WI38 (cell line): ENCODE measurements at regions not wholly inside any gene's neighbourhood (a gene's known extent, or its start where the extent isn't known, plus 50 kb on each side); places are given as distances from the start of the nearest gene placed in this dataset.
A peak's percentile ranks its signal among the peaks of the same experiment; 100 is the strongest.

ENCODE experiments used
- H3K4me3 ChIP-seq: 2 replicates; pipeline ENCODE4 v1.5.1; 2011; ENCODE audit warnings: low read depth, mild to moderate bottlenecking, control low read depth, low read length
- TF ChIP-seq, protein P1 (sequence below): IDR thresholded peaks from 2 replicates; pipeline ENCODE4 v1.5.1; 2012; ENCODE audit warnings: low read depth, mild to moderate bottlenecking, control low read depth, low read length

- no peak overlapping the region for H3K4me3 ChIP-seq
- TF ChIP-seq, protein P1, sequence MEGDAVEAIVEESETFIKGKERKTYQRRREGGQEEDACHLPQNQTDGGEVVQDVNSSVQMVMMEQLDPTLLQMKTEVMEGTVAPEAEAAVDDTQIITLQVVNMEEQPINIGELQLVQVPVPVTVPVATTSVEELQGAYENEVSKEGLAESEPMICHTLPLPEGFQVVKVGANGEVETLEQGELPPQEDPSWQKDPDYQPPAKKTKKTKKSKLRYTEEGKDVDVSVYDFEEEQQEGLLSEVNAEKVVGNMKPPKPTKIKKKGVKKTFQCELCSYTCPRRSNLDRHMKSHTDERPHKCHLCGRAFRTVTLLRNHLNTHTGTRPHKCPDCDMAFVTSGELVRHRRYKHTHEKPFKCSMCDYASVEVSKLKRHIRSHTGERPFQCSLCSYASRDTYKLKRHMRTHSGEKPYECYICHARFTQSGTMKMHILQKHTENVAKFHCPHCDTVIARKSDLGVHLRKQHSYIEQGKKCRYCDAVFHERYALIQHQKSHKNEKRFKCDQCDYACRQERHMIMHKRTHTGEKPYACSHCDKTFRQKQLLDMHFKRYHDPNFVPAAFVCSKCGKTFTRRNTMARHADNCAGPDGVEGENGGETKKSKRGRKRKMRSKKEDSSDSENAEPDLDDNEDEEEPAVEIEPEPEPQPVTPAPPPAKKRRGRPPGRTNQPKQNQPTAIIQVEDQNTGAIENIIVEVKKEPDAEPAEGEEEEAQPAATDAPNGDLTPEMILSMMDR, result no peak
Measured at GRCh38 chr11:30128269-30128932, 102.4 kb upstream of the FSHB start.

- H3K4me3 ChIP-seq, result no peak overlapping the region
- TF ChIP-seq, protein P1, result no peak
Measured at GRCh38 chr11:30131535-30131934, 99.3 kb upstream of the FSHB start.

DNA sequence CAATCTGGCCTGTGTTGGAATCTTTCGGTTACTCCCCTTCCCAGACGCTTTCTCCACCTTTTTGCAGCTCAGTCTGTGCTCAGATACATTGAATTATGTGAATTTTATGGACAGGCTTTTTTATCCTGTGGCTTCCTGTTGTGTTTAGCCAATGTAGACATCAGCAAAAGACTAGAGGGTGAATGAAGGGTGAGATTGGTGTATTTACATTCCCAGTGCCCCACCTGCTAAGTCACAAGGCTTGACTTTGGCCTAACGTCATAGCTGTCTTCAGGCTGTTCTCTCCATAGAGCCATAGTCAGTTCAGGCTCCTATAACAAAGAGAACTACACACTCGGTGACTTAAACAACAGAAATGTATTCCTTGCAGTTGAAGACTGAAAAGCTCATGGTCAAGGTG is 97.5 kb upstream of the FSHB start:
- TF ChIP-seq, protein P1, result no peak
- H3K4me3 ChIP-seq, result no peak overlapping the region

DNA sequence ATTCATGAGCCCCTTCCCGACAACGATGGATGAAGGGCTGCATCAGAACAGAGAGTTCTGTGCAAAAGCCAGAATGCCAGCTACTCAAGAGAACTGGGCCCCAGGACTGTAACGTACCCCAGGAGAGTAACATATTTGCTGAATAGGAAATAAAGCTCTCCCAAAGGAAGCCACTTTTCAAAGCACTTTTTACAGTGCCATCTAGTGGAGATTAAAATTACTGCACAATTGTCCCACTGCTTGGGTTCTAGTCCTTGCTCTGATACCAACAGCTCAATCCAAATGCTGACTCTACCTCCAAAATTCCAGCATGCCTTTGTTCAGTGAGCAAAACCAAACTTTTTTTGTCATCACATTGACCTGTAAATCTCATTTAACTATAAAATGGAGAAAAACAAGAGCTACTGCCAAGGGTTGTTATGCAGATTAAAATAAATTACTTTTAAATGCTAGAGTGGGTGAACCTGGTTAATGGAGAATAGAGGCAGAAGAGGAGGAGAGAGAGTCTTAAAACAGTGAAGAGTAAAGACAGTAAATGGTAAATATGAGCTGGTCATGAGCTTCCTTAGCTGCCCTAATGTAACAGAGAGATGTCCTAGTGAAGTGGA is 87.6 kb upstream of the FSHB start:
- TF ChIP-seq, protein P1, result peak; percentile 45

GRCh38 chr11:30147293-30147692 is 83.5 kb upstream of the FSHB start:
- TF ChIP-seq, protein P1, result no peak
- H3K4me3 ChIP-seq, result no peak overlapping the region

More for the DNA sequence above, 87.6 kb upstream of the FSHB start:
- no peak overlapping the region for H3K4me3 ChIP-seq

- TF ChIP-seq, protein P1, result no peak
- no peak overlapping the region for H3K4me3 ChIP-seq
Measured at GRCh38 chr11:30149998-30150397, 80.8 kb upstream of the FSHB start.

DNA sequence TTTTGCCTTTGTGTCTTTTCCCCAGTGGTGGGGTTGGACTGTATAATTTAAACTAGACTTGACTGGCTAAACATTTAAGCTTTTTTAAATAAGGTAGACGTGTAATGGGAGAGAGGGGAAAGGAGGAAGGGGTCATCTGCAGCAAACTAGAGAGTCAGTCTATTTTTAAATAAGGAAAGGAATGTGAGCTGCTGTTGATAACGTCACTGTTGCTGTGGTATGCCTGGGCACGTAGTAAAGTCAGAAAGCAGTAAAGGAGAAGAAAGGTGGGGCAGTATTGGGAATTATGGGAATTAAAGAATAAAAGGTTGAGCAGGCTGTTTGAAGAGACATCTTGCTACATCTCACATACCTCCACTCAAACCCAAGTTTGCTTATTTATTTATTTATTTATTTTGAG is 80.4 kb upstream of the FSHB start:
- TF ChIP-seq, protein P1, result no peak
- no peak overlapping the region for H3K4me3 ChIP-seq
